PC-9 (cell line): ENCODE measurements at regions not wholly inside any gene's neighbourhood (a gene's known extent, or its start where the extent isn't known, plus 50 kb on each side); places are given as distances from the start of the nearest gene placed in this dataset.

Source experiments
- BruUV-seq: library from RNA; stranded (reverse); fragments of 400-500 nt; replicated peaks from 2 replicates; lab custom pipeline; 2021; lab: Mats Ljungman, UMichigan
- CTCF ChIA-PET: fragments of 300-600 bp; sonication (Branson Sonifier 250); formaldehyde crosslinking; loops from one replicate; lab custom pipeline; 2022; ENCODE audit warnings: antibody characterized with exemption; lab: Charles Lee
- POLR2A ChIA-PET: fragments of 300-600 bp; sonication (Branson Sonifier 250); formaldehyde crosslinking; loops from one replicate; lab custom pipeline; 2022; ENCODE audit warnings: antibody characterized with exemption; ENCODE audit not compliant: unreplicated experiment; lab: Charles Lee
- DNase-seq, 2 experiments: peaks; one replicate each; pipeline versions ENCODE4 v3.0.0 to v3.0.0-alpha.2; 2015 to 2022; ENCODE audit warnings: mixed read lengths in 1 of 2
- H2AFZ ChIP-seq: fragments of 200-600 bp; sonication (generic); 2 replicates; pipeline ENCODE4 v1.8.1; 2017; ENCODE audit warnings: antibody characterized with exemption
- H3F3A ChIP-seq: fragments of 200-600 bp; sonication (generic); 2 replicates; pipeline ENCODE4 v1.8.1; 2017; ENCODE audit warnings: antibody characterized with exemption, mild to moderate bottlenecking, low read depth; ENCODE audit not compliant: insufficient read depth
- H3K27ac ChIP-seq: fragments of 200-600 bp; sonication (generic); 2 replicates; pipeline ENCODE4 v1.6.1; 2016; ENCODE audit warnings: mixed run types
- H3K27me3 ChIP-seq: fragments of 200-600 bp; sonication (generic); 2 replicates; pipeline ENCODE4 v1.6.1; 2016; ENCODE audit warnings: low read depth, mixed run types; ENCODE audit not compliant: insufficient read depth
- H3K36me3 ChIP-seq: fragments of 200-600 bp; sonication (generic); 2 replicates; pipeline ENCODE4 v1.6.1; 2016; ENCODE audit warnings: low read depth, mixed run types
- H3K4me1 ChIP-seq: fragments of 200-600 bp; sonication (generic); replicated peaks from 2 replicates; pipeline ENCODE4 v1.6.1; 2016; ENCODE audit warnings: mixed run types; ENCODE audit not compliant: insufficient read depth
- H3K4me2 ChIP-seq: fragments of 200-600 bp; sonication (generic); 2 replicates; pipeline ENCODE4 v1.6.1; 2017; ENCODE audit warnings: mixed run types
- H3K4me3 ChIP-seq: fragments of 200-600 bp; sonication (generic); 2 replicates; pipeline ENCODE4 v1.6.1; 2016; ENCODE audit warnings: mixed run types
- H3K79me2 ChIP-seq: fragments of 200-600 bp; sonication (generic); 2 replicates; pipeline ENCODE4 v1.6.1; 2017; ENCODE audit warnings: low read depth, mixed run types
- H3K9me2 ChIP-seq: fragments of 200-600 bp; sonication (generic); 2 replicates; pipeline ENCODE4 v1.8.1; 2017; ENCODE audit warnings: mild to moderate bottlenecking; ENCODE audit not compliant: insufficient read depth
- H3K9me3 ChIP-seq: fragments of 200-600 bp; sonication (generic); 2 replicates; pipeline ENCODE4 v1.8.1; 2016; ENCODE audit warnings: low read depth; ENCODE audit not compliant: insufficient read depth
- H4K20me1 ChIP-seq: fragments of 200-600 bp; sonication (generic); 2 replicates; pipeline ENCODE4 v1.8.1; 2017; ENCODE audit not compliant: insufficient read depth
- EZH2 ChIP-seq: fragments of 200-600 bp; sonication (generic); IDR thresholded peaks from 2 replicates; pipeline ENCODE4 v1.8.0; 2017; ENCODE audit warnings: antibody characterized with exemption, low read depth
- intact Hi-C: fragments of 100-400 bp; cut with micrococcal nuclease; formaldehyde crosslinking; loops from one replicate; pipeline ENCODE4 v1.10.0; 2022; ENCODE audit not compliant: unreplicated experiment
- TF ChIP-seq, protein P1 (sequence below): fragments of 200-600 bp; sonication (generic); conservative IDR thresholded peaks from 2 replicates; pipeline ENCODE4 v1.6.1; 2017; ENCODE audit warnings: mixed run types, antibody characterized with exemption, mild to moderate bottlenecking, moderate library complexity

DNA sequence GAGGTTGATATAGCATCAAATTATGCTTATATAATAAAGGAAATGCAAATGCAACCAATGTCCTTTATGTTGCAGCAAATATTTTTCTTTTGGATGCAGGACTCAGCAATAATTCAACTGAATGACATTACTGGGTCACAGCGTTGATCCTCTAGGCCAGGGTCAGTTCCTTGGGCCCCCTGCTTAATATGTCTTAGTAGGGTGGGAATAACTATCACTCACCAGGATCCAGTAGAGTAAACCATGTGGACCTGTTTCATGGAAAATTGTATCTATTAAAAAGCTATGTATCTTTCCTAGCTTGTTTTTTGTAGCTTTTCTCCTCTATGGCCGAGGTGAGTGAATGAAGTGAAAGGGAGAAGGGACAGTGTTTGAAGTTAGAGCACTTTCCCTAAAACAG, 161.5 kb upstream of the SSTR1 start:
- Histone ChIP-seq H4K20me1 (no peaks in the 10 kb centered on the region), H3K27me3 (no peaks in the 10 kb centered on the region), H3K36me3 (no peaks in the 10 kb centered on the region), H3K4me3 (no peak overlapping the region), H3K9me2 (no peaks in the 10 kb centered on the region), H3K27ac (no peak overlapping the region), H2AFZ (no peak overlapping the region), H3K4me1 (no peaks in the 10 kb centered on the region; the same call in 1 of the 2 replicates), H3K79me2 (no peaks in the 10 kb centered on the region), H3K9me3 (no peaks in the 10 kb centered on the region), H3K4me2 (no peak overlapping the region), H3F3A (no peaks in the 10 kb centered on the region)
- no TSS peak for BruUV-seq
- intact Hi-C loops: no loop called here
- TF ChIP-seq EZH2: no peak
- TF ChIP-seq, protein P1, sequence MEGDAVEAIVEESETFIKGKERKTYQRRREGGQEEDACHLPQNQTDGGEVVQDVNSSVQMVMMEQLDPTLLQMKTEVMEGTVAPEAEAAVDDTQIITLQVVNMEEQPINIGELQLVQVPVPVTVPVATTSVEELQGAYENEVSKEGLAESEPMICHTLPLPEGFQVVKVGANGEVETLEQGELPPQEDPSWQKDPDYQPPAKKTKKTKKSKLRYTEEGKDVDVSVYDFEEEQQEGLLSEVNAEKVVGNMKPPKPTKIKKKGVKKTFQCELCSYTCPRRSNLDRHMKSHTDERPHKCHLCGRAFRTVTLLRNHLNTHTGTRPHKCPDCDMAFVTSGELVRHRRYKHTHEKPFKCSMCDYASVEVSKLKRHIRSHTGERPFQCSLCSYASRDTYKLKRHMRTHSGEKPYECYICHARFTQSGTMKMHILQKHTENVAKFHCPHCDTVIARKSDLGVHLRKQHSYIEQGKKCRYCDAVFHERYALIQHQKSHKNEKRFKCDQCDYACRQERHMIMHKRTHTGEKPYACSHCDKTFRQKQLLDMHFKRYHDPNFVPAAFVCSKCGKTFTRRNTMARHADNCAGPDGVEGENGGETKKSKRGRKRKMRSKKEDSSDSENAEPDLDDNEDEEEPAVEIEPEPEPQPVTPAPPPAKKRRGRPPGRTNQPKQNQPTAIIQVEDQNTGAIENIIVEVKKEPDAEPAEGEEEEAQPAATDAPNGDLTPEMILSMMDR: no peak
- no peak for DNase-seq
- ChIA-PET CTCF (no interaction called here), POLR2A (no interaction called here)

DNA sequence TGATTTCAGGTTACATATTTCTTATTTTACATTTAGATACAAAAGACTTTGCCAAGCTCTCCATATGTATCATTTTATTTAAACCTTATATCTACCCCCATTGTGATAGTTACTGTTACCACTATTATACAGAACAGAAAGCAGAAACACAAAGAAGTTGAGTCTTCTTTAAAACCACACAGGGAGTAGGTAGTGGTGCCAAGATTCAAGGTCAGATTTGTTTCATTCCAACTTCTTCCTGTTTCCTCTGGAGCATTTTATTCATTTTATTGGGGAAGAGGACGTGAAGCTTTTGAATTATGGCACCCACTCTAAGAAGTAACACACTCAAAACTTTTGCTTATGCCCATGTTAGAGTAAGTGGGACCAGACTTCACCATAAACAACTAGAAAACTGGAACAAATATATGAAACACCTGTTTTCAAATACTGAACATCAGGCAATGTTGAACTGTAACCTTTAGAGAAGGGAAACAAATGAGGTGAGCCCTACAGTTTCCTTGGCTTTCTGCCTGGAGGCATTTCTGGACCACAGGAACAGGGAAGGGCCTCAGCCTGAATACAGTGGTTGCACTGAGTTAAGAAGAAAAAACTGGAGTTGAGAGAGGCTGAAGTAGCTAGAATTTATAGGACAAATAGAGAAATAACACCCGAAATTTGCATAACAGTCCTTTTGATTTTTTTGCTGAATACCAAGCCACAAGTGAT, 160.4 kb upstream of the SSTR1 start:
- Histone ChIP-seq H4K20me1 (no peaks in the 10 kb centered on the region), H3K4me1 (no peaks in the 10 kb centered on the region; the same call in 1 of the 2 replicates), H3K9me3 (no peaks in the 10 kb centered on the region), H3K36me3 (no peaks in the 10 kb centered on the region), H3K27me3 (no peaks in the 10 kb centered on the region), H3K27ac (no peak overlapping the region), H3K9me2 (no peaks in the 10 kb centered on the region), H2AFZ (no peak overlapping the region), H3K79me2 (no peaks in the 10 kb centered on the region), H3K4me3 (no peak overlapping the region), H3K4me2 (no peak overlapping the region), H3F3A (no peaks in the 10 kb centered on the region)
- POLR2A ChIA-PET: no interaction called here
- BruUV-seq: no TSS peak
- no peak for DNase-seq
- CTCF ChIA-PET: no interaction called here
- no peak for TF ChIP-seq EZH2
- TF ChIP-seq, protein P1: no peak
- intact Hi-C loops: no loop called here

- no peaks in the 10 kb centered on the region for H4K20me1 ChIP-seq
- CTCF ChIA-PET: interaction anchor here (0.6 kb wide), 1 partner anchor 14 kb away, joined by 3 read pairs; no protein-coding TSS in a partner anchor
- POLR2A ChIA-PET: no interaction called here
- no peak overlapping the region for H3K4me2 ChIP-seq
- DNase-seq: no peak
- no peaks in the 10 kb centered on the region for H3K36me3 ChIP-seq
- intact Hi-C loops: no loop called here
- no peaks in the 10 kb centered on the region for H3K4me1 ChIP-seq
- H3F3A ChIP-seq: no peaks in the 10 kb centered on the region
- no peak for TF ChIP-seq EZH2
- TF ChIP-seq, protein P1: no peak
- H3K27ac ChIP-seq: no peak overlapping the region
- H3K79me2 ChIP-seq: no peaks in the 10 kb centered on the region
- no peaks in the 10 kb centered on the region for H3K27me3 ChIP-seq
- H2AFZ ChIP-seq: no peak overlapping the region
- no peaks in the 10 kb centered on the region for H3K9me2 ChIP-seq
- no peak overlapping the region for H3K4me3 ChIP-seq
- no TSS peak for BruUV-seq
- H3K9me3 ChIP-seq: no peaks in the 10 kb centered on the region
Measured at GRCh38 chr14:38053666-38054065, 154.0 kb upstream of the SSTR1 start.
